GM23338 (cell line): ENCODE measurements at regions not wholly inside any gene's neighbourhood (a gene's known extent, or its start where the extent isn't known, plus 50 kb on each side); places are given as distances from the start of the nearest gene placed in this dataset.
"Not testable (repeated sequence)": the region's sequence is repeated elsewhere in the genome, so short reads cannot be mapped to it uniquely, and the experiment has no call there.

ENCODE experiments used
- CREB1 ChIP-seq: fragments of 250-450 bp; sonication (Bioruptor Pico); IDR thresholded peaks from 2 replicates; pipeline ENCODE4 v1.5.0; 2020; ENCODE audit warnings: low read depth, mild to moderate bottlenecking, moderate library complexity
- CTCF ChIP-seq, 2 experiments: fragments of 200-600 bp in 1 of 2; sonication (generic) in 1 of 2; conservative IDR thresholded peaks; 2 replicates each; pipeline versions ENCODE4 v1.5.1 to v1.6.1; 2016 to 2017; ENCODE audit warnings: antibody characterized with exemption in 2 of 2, low read depth in 2 of 2, mild to moderate bottlenecking in 2 of 2, moderate library complexity in 1 of 2
- ETS1 ChIP-seq: IDR thresholded peaks from 2 replicates; pipeline ENCODE4 v1.6.1; 2016; ENCODE audit warnings: antibody characterized with exemption
- EZH2 ChIP-seq: fragments of 200-600 bp; sonication (generic); IDR thresholded peaks from one replicate; pipeline ENCODE4 v1.8.0; 2017; ENCODE audit warnings: antibody characterized with exemption, mild to moderate bottlenecking, low read depth; ENCODE audit not compliant: unreplicated experiment
- EZH2phosphoT487 ChIP-seq: fragments of 200-600 bp; sonication (generic); IDR thresholded peaks from one replicate; pipeline ENCODE4 v1.8.1; 2018; ENCODE audit warnings: antibody characterized with exemption; ENCODE audit not compliant: unreplicated experiment
- JUNB ChIP-seq: IDR thresholded peaks from one replicate; pipeline ENCODE4 v1.6.1; 2016; ENCODE audit warnings: antibody characterized with exemption; ENCODE audit not compliant: unreplicated experiment
- NANOG ChIP-seq: IDR thresholded peaks from 2 replicates; pipeline ENCODE4 v1.6.1; 2016; ENCODE audit warnings: antibody characterized with exemption, borderline replicate concordance
- POLR2AphosphoS5 ChIP-seq: IDR thresholded peaks from 2 replicates; pipeline ENCODE4 v1.6.1; 2016; ENCODE audit warnings: antibody characterized with exemption, low read depth
- REST ChIP-seq: IDR thresholded peaks from one replicate; pipeline ENCODE4 v1.6.1; 2018; ENCODE audit warnings: antibody characterized with exemption; ENCODE audit not compliant: unreplicated experiment
- STAT1 ChIP-seq: IDR thresholded peaks from one replicate; pipeline ENCODE4 v1.6.1; 2016; ENCODE audit warnings: antibody characterized with exemption; ENCODE audit not compliant: unreplicated experiment
- ZNF114 ChIP-seq: fragments of 250-450 bp; sonication (Bioruptor Pico); IDR thresholded peaks from 2 replicates; pipeline ENCODE4 v1.5.0; 2020; ENCODE audit warnings: mild to moderate bottlenecking, moderate library complexity
- ZNF331 ChIP-seq: fragments of 250-450 bp; sonication (Bioruptor Pico); IDR thresholded peaks from 2 replicates; pipeline ENCODE4 v1.5.0; 2020; ENCODE audit warnings: low read depth, mild to moderate bottlenecking, moderate library complexity
- ZNF462 ChIP-seq: fragments of 250-450 bp; sonication (Bioruptor Pico); IDR thresholded peaks from 2 replicates; pipeline ENCODE4 v1.5.0; 2020; ENCODE audit warnings: mild to moderate bottlenecking, moderate library complexity

- TF ChIP-seq CREB1; CTCF (conservative IDR thresholded peaks at IDR 0.05; ENCODE audit: low read depth in 2 of 2); EZH2phosphoT487; EZH2; JUNB; POLR2AphosphoS5; ZNF114 (CRISPR knock-in tag); REST; ZNF462 (CRISPR knock-in tag); ZNF331; NANOG; ETS1; STAT1: not testable (repeated sequence)
Observed at GRCh38 chr4:117922311-117922710, 112.0 kb upstream of the NDST3 start.
